HG03097 (cell line): ENCODE measurements at regions not wholly inside any gene's neighbourhood (a gene's known extent, or its start where the extent isn't known, plus 50 kb on each side); places are given as distances from the start of the nearest gene placed in this dataset.
"Not testable (repeated sequence)": the region's sequence is repeated elsewhere in the genome, so short reads cannot be mapped to it uniquely, and the experiment has no call there.

ENCODE experiments used
- ATAC-seq: cut with Tn5 transposase; IDR thresholded peaks from one replicate; pipeline ENCODE4 v1.9.1; 2021; ENCODE audit not compliant: unreplicated experiment, low FRiP score

- ATAC-seq: not testable (repeated sequence)
Measured at GRCh38 chr17:20731131-20731530, 151.6 kb downstream of the CDRT15L2 start.

GRCh38 chr17:20733923-20734322, 154.4 kb downstream of the CDRT15L2 start:
- no peak for ATAC-seq

GRCh38 chr17:20735796-20736195, 156.3 kb downstream of the CDRT15L2 start:
- no peak for ATAC-seq

- ATAC-seq: not testable (repeated sequence)
Measured at GRCh38 chr17:20737636-20738035, 158.1 kb downstream of the CDRT15L2 start.

GRCh38 chr17:20771104-20771503, 191.6 kb downstream of the CDRT15L2 start:
- no peak for ATAC-seq

GRCh38 chr17:20774472-20775135, 195.1 kb downstream of the CDRT15L2 start:
- ATAC-seq: no peak

- no peak for ATAC-seq
Measured at GRCh38 chr17:20775331-20775730, 195.8 kb downstream of the CDRT15L2 start.

- no peak for ATAC-seq
Measured at GRCh38 chr17:20779521-20779920, 200.0 kb downstream of the CDRT15L2 start.

GRCh38 chr17:20781260-20781659, 201.7 kb downstream of the CDRT15L2 start:
- no peak for ATAC-seq

GRCh38 chr17:20781869-20782268, 202.3 kb downstream of the CDRT15L2 start:
- not testable (repeated sequence) for ATAC-seq

- ATAC-seq: no peak
Measured at GRCh38 chr17:20783091-20783490, 203.6 kb downstream of the CDRT15L2 start.

- ATAC-seq: no peak
Measured at GRCh38 chr17:20784100-20784665, 204.7 kb downstream of the CDRT15L2 start.

GRCh38 chr17:20787281-20787680, 207.8 kb downstream of the CDRT15L2 start:
- ATAC-seq: no peak

GRCh38 chr17:20791626-20792025, 212.1 kb downstream of the CDRT15L2 start:
- no peak for ATAC-seq

GRCh38 chr17:20794532-20794931, 215.0 kb downstream of the CDRT15L2 start:
- ATAC-seq: not testable (repeated sequence)

GRCh38 chr17:20797292-20797691, 217.8 kb downstream of the CDRT15L2 start:
- no peak for ATAC-seq

GRCh38 chr17:20800146-20800545, 220.6 kb downstream of the CDRT15L2 start:
- no peak for ATAC-seq

GRCh38 chr17:20805751-20806150, 226.2 kb downstream of the CDRT15L2 start:
- no peak for ATAC-seq

- not testable (repeated sequence) for ATAC-seq
Measured at GRCh38 chr17:20807566-20807965, 228.0 kb downstream of the CDRT15L2 start.

- not testable (repeated sequence) for ATAC-seq
Measured at GRCh38 chr17:20815410-20815809, 227.4 kb downstream of the USP22 start.

GRCh38 chr17:20823905-20824304, 218.9 kb downstream of the USP22 start:
- ATAC-seq: no peak

- no peak for ATAC-seq
Measured at GRCh38 chr17:20825539-20825938, 217.3 kb downstream of the USP22 start.
